Loucy (cell line): ENCODE measurements at regions not wholly inside any gene's neighbourhood (a gene's known extent, or its start where the extent isn't known, plus 50 kb on each side); places are given as distances from the start of the nearest gene placed in this dataset.

ENCODE experiments used
- H2AFZ ChIP-seq: fragments of 200-600 bp; sonication (generic); 2 replicates; pipeline ENCODE4 v1.6.0; 2016; ENCODE audit warnings: antibody characterized with exemption, mild to moderate bottlenecking, low read length, moderate library complexity
- H3F3A ChIP-seq: fragments of 200-600 bp; 2 replicates; pipeline ENCODE4 v1.6.0; 2016; ENCODE audit warnings: antibody characterized with exemption, low read depth, mild to moderate bottlenecking
- H3K27me3 ChIP-seq: fragments of 200-600 bp; sonication (generic); 2 replicates; pipeline ENCODE4 v1.6.1; 2014; ENCODE audit warnings: low read length, mild to moderate bottlenecking; ENCODE audit not compliant: insufficient read depth, poor library complexity, severe bottlenecking
- H3K36me3 ChIP-seq: fragments of 200-600 bp; sonication (generic); 2 replicates; pipeline ENCODE4 v1.6.1; 2016; ENCODE audit warnings: low read length; ENCODE audit not compliant: insufficient read depth
- H3K4me1 ChIP-seq: fragments of 200-600 bp; sonication (generic); 2 replicates; pipeline ENCODE4 v1.5.1; 2014; ENCODE audit warnings: low read length, mild to moderate bottlenecking; ENCODE audit not compliant: insufficient read depth, poor library complexity, severe bottlenecking
- H3K4me2 ChIP-seq: fragments of 200-600 bp; sonication (generic); 2 replicates; pipeline ENCODE4 v1.6.0; 2014; ENCODE audit warnings: antibody characterized with exemption, low read length, low read depth, mild to moderate bottlenecking; ENCODE audit not compliant: poor library complexity, severe bottlenecking
- H3K4me3 ChIP-seq: fragments of 200-600 bp; sonication (generic); 2 replicates; pipeline ENCODE4 v1.5.1; 2014; ENCODE audit warnings: low read length, mild to moderate bottlenecking, mixed read lengths; ENCODE audit not compliant: poor library complexity, severe bottlenecking
- H3K79me2 ChIP-seq: fragments of 200-600 bp; sonication (generic); 2 replicates; pipeline ENCODE4 v1.6.1; 2014; ENCODE audit warnings: low read length; ENCODE audit not compliant: insufficient read depth
- H3K9ac ChIP-seq: fragments of 200-600 bp; sonication (generic); 2 replicates; pipeline ENCODE4 v1.6.0; 2014; ENCODE audit warnings: mild to moderate bottlenecking, low read depth, low read length, moderate library complexity; ENCODE audit not compliant: poor library complexity, severe bottlenecking
- H3K9me2 ChIP-seq: fragments of 200-600 bp; sonication (generic); replicated peaks from 2 replicates; pipeline ENCODE4 v1.6.1; 2016; ENCODE audit warnings: low read depth, low read length, mixed read lengths
- H3K9me3 ChIP-seq: fragments of 200-600 bp; sonication (generic); 2 replicates; pipeline ENCODE4 v1.6.1; 2014; ENCODE audit warnings: mild to moderate bottlenecking, antibody characterized with exemption, low read length, low read depth; ENCODE audit not compliant: insufficient read depth
- H4K20me1 ChIP-seq: fragments of 200-600 bp; sonication (generic); 2 replicates; pipeline ENCODE4 v1.6.0; 2014; ENCODE audit warnings: antibody characterized with exemption, low read length, mild to moderate bottlenecking; ENCODE audit not compliant: insufficient read depth, poor library complexity, severe bottlenecking
- CTCF ChIP-seq: fragments of 200-600 bp; sonication (generic); conservative IDR thresholded peaks from 2 replicates; pipeline ENCODE4 v1.5.1; 2014; ENCODE audit warnings: mild to moderate bottlenecking, antibody characterized with exemption, low read length
- EZH2phosphoT487 ChIP-seq: fragments of 200-600 bp; IDR thresholded peaks from 2 replicates; pipeline ENCODE4 v1.6.1; 2018; ENCODE audit warnings: antibody characterized with exemption, mild to moderate bottlenecking, moderate library complexity, borderline replicate concordance

GRCh38 chr1:82564333-82564732 is 763.6 kb downstream of the ADGRL2 start:
- no peaks in the 10 kb centered on the region for H3K9me3 ChIP-seq
- H3K79me2 ChIP-seq: no peaks in the 10 kb centered on the region
- H3K9me2 ChIP-seq: no peaks in the 10 kb centered on the region
- H3K4me1 ChIP-seq: no peaks in the 10 kb centered on the region
- TF ChIP-seq CTCF: no peak
- TF ChIP-seq EZH2phosphoT487: no peak
- no peak overlapping the region for H3K4me2 ChIP-seq
- no peaks in the 10 kb centered on the region for H3K36me3 ChIP-seq
- no peaks in the 10 kb centered on the region for H4K20me1 ChIP-seq
- no peak overlapping the region for H3K4me3 ChIP-seq
- H3F3A ChIP-seq: no peaks in the 10 kb centered on the region
- no peaks in the 10 kb centered on the region for H3K27me3 ChIP-seq
- H3K9ac ChIP-seq: no peak overlapping the region
- H2AFZ ChIP-seq: no peak overlapping the region

GRCh38 chr1:82562448-82562847 is 761.7 kb downstream of the ADGRL2 start:
- Histone ChIP-seq H4K20me1 (no peaks in the 10 kb centered on the region), H3K4me3 (no peak overlapping the region), H3F3A (no peaks in the 10 kb centered on the region), H3K9me2 (no peaks in the 10 kb centered on the region), H3K36me3 (no peaks in the 10 kb centered on the region), H2AFZ (no peak overlapping the region), H3K9ac (no peak overlapping the region), H3K4me1 (no peaks in the 10 kb centered on the region), H3K79me2 (no peaks in the 10 kb centered on the region), H3K4me2 (no peak overlapping the region), H3K9me3 (no peaks in the 10 kb centered on the region), H3K27me3 (no peaks in the 10 kb centered on the region)
- TF ChIP-seq CTCF: no peak

- no peaks in the 10 kb centered on the region for H3K27me3 ChIP-seq
- H3K36me3 ChIP-seq: no peaks in the 10 kb centered on the region
- H3K79me2 ChIP-seq: no peaks in the 10 kb centered on the region
- no peaks in the 10 kb centered on the region for H4K20me1 ChIP-seq
- H2AFZ ChIP-seq: no peak overlapping the region
- TF ChIP-seq CTCF: no peak
- no peak for TF ChIP-seq EZH2phosphoT487
- H3K9me3 ChIP-seq: no peaks in the 10 kb centered on the region
- no peaks in the 10 kb centered on the region for H3K4me1 ChIP-seq
- H3K4me2 ChIP-seq: no peak overlapping the region
- no peaks in the 10 kb centered on the region for H3F3A ChIP-seq
- no peaks in the 10 kb centered on the region for H3K9me2 ChIP-seq
- no peak overlapping the region for H3K9ac ChIP-seq
- no peak overlapping the region for H3K4me3 ChIP-seq
Observed at GRCh38 chr1:82560566-82560965, 759.8 kb downstream of the ADGRL2 start.
